ENCODE measurements at regions not wholly inside any gene's neighbourhood (a gene's known extent, or its start where the extent isn't known, plus 50 kb on each side); places are given as distances from the start of the nearest gene placed in this dataset.

DNA sequence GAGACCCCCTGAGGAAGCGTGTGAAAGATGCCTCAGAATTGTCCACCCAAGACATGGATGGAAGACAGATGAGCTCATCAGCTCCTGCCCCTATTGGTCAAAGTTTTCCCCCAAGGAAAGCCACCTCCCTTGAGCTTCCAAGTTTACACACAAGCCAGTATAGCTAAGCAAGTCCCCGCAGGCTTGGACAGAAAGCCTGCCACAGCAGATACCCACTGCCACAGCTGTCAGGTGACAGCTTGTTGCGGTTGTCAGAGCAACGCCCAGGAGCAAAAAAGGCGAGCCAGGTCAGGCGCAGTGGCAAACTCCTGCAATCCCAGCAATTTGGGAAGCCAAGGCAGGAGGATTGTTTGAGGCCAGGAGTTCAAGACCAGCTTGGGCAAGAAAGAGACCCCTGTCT is 60.9 kb upstream of the IFNAR2 start (continued):
- TF ChIP-seq, protein P1, sequence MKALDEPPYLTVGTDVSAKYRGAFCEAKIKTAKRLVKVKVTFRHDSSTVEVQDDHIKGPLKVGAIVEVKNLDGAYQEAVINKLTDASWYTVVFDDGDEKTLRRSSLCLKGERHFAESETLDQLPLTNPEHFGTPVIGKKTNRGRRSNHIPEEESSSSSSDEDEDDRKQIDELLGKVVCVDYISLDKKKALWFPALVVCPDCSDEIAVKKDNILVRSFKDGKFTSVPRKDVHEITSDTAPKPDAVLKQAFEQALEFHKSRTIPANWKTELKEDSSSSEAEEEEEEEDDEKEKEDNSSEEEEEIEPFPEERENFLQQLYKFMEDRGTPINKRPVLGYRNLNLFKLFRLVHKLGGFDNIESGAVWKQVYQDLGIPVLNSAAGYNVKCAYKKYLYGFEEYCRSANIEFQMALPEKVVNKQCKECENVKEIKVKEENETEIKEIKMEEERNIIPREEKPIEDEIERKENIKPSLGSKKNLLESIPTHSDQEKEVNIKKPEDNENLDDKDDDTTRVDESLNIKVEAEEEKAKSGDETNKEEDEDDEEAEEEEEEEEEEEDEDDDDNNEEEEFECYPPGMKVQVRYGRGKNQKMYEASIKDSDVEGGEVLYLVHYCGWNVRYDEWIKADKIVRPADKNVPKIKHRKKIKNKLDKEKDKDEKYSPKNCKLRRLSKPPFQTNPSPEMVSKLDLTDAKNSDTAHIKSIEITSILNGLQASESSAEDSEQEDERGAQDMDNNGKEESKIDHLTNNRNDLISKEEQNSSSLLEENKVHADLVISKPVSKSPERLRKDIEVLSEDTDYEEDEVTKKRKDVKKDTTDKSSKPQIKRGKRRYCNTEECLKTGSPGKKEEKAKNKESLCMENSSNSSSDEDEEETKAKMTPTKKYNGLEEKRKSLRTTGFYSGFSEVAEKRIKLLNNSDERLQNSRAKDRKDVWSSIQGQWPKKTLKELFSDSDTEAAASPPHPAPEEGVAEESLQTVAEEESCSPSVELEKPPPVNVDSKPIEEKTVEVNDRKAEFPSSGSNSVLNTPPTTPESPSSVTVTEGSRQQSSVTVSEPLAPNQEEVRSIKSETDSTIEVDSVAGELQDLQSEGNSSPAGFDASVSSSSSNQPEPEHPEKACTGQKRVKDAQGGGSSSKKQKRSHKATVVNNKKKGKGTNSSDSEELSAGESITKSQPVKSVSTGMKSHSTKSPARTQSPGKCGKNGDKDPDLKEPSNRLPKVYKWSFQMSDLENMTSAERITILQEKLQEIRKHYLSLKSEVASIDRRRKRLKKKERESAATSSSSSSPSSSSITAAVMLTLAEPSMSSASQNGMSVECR (CRISPR knock-in tag; IDR thresholded peaks at IDR 0.05; ENCODE audit: borderline replicate concordance) = no peak
- no peak for TF ChIP-seq ELF4 (CRISPR knock-in tag; IDR thresholded peaks at IDR 0.05; ENCODE audit: low read depth)
- TF ChIP-seq TEAD4 (CRISPR knock-in tag; IDR thresholded peaks at IDR 0.05) = no peak
- TF ChIP-seq EMX1 (CRISPR knock-in tag; IDR thresholded peaks at IDR 0.05) = no peak

DNA sequence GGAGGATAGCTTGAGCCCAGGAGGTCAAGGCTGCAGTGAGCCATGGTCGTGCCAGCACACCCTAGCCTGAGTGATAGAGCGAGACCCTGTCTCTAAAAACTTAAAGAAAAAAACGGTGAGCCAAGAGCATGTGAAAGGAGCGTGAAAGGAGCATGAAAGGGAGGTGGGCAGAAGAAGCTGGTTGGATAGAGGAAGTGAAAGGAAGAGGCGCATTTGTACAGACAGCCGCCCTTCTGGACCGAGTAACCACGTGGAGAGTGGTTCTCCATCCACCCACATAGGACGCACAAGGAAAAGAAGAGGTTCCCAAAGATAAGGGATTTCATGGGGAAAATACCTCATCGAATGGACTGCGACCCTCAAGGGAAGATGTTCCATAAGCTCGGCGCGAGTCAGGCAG is 60.4 kb upstream of the IFNAR2 start:
- no peak overlapping the region for H3K4me3 Mint-ChIP-seq
- H3K27ac Mint-ChIP-seq = no peak overlapping the region
- peaks cover 6% of the 10 kb centered on the region; the same call in 1 of the 2 replicates for H3K27me3 Mint-ChIP-seq (ENCODE audit: low read depth)
- H3K4me1 Mint-ChIP-seq = no peaks in the 10 kb centered on the region
- ChIA-PET CTCF (interaction anchor here (0.5 kb wide), 1 partner anchor 73 kb away, joined by 4 read pairs; no protein-coding TSS in a partner anchor), POLR2A (no interaction called here)
- ATAC-seq (no peak), DNase-seq (ENCODE audit: low spot score) (no peak)
- H3K9me3 Mint-ChIP-seq = peaks cover 3% of the 10 kb centered on the region
- TF ChIP-seq MXD4 (CRISPR knock-in tag; IDR thresholded peaks at IDR 0.05; ENCODE audit: borderline replicate concordance) (no peak), ETV6 (CRISPR knock-in tag; IDR thresholded peaks at IDR 0.05) (no peak), ZNF317 (CRISPR knock-in tag; IDR thresholded peaks at IDR 0.05; ENCODE audit: borderline replicate concordance, low read depth) (no peak)
- TF ChIP-seq, protein P2, sequence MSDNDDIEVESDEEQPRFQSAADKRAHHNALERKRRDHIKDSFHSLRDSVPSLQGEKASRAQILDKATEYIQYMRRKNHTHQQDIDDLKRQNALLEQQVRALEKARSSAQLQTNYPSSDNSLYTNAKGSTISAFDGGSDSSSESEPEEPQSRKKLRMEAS (CRISPR knock-in tag; IDR thresholded peaks at IDR 0.05) = no peak
- no peaks in the 10 kb centered on the region for H3K36me3 Mint-ChIP-seq

DNA sequence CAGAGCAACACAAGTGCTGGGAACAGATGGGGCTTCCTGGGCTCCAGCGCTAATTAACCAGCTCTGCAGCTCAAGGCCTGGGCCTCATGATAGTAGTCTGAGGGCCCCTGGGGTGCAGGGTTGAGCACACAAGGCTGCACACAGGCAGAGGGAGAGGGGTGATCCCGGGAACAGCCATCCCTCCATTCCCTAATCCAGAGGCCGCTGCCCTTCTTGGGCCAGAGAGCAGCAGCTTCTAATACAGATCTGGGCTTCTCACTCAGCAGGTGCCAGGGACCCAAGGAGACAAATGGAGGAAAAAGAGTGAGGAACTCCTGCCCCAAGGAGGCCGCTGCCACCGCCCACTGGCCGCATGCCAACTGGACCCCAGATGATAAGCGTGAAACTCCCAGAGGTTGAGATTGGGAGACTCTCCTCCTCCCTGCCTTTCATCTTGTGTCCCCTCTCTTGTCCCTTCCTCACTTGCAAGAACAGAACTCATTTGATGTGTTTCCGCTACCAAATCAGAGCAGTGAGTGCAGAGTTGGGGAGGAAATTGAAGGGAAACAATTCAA is 58.0 kb upstream of the IFNAR2 start:
- TF ChIP-seq GRHL2 (CRISPR knock-in tag; IDR thresholded peaks at IDR 0.05; ENCODE audit: insufficient replicate concordance, severe bottlenecking) = no peak
- no peak for TF ChIP-seq SMAD3 (CRISPR knock-in tag; IDR thresholded peaks at IDR 0.05; ENCODE audit: borderline replicate concordance)
- TF ChIP-seq IRF2 (CRISPR knock-in tag; IDR thresholded peaks at IDR 0.05; ENCODE audit: borderline replicate concordance, low read depth) = no peak
- TF ChIP-seq CREB1 (CRISPR knock-in tag; IDR thresholded peaks at IDR 0.05) = no peak
- TF ChIP-seq, protein P3, sequence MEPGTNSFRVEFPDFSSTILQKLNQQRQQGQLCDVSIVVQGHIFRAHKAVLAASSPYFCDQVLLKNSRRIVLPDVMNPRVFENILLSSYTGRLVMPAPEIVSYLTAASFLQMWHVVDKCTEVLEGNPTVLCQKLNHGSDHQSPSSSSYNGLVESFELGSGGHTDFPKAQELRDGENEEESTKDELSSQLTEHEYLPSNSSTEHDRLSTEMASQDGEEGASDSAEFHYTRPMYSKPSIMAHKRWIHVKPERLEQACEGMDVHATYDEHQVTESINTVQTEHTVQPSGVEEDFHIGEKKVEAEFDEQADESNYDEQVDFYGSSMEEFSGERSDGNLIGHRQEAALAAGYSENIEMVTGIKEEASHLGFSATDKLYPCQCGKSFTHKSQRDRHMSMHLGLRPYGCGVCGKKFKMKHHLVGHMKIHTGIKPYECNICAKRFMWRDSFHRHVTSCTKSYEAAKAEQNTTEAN (CRISPR knock-in tag; IDR thresholded peaks at IDR 0.05) = no peak
- no peak for TF ChIP-seq JUN (CRISPR knock-in tag; IDR thresholded peaks at IDR 0.05)
- Mint-ChIP-seq H3K9me3 (peaks cover under 1% of the 10 kb centered on the region), H3K4me3 (no peak overlapping the region), H3K36me3 (no peaks in the 10 kb centered on the region), H3K4me1 (no peaks in the 10 kb centered on the region), H3K27me3 (ENCODE audit: low read depth) (peaks cover 6% of the 10 kb centered on the region; the same call in 1 of the 2 replicates), H3K27ac (no peak overlapping the region)
- DNase-seq (ENCODE audit: low spot score) = no peak
- CTCF ChIA-PET = interaction anchor here (1.1 to 1.4 kb wide), 3 partner anchors 28 to 231 kb away, joined by 3 to 4 read pairs (median 3); no protein-coding TSS in a partner anchor
- POLR2A ChIA-PET = no interaction called here
- ATAC-seq = no peak; the same call in 1 of the 2 replicates

DNA sequence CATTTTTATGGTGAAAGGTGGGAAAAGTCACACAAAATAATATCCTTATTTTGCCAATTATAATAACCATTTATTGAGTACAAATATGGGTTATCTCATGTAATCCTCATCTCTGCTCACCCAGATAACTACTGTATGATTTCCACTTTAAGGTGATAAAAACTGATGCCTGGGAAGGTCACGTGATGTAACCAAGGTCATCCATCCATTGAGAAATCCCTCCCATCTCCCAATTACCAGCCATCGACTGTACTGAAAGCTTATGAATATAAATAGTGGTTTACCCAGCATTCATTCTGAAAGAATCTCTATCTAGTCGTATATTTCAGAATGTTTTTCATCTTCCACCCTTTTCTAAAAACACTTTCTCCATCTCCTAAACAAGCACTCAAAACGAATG is 55.0 kb upstream of the IFNAR2 start:
- Mint-ChIP-seq H3K27ac (no peak overlapping the region), H3K9me3 (no peaks in the 10 kb centered on the region), H3K4me3 (no peak overlapping the region), H3K36me3 (no peaks in the 10 kb centered on the region), H3K27me3 (ENCODE audit: low read depth) (no peaks in the 10 kb centered on the region), H3K4me1 (no peaks in the 10 kb centered on the region)
- CTCF ChIA-PET = no interaction called here
- ATAC-seq = no peak
- DNase-seq (ENCODE audit: low spot score) = no peak
- POLR2A ChIA-PET = no interaction called here
- TF ChIP-seq PRRX2 (CRISPR knock-in tag; IDR thresholded peaks at IDR 0.05) (no peak), ATF1 (CRISPR knock-in tag; IDR thresholded peaks at IDR 0.05) (no peak), TEAD1 (CRISPR knock-in tag; IDR thresholded peaks at IDR 0.05) (no peak), ZNF219 (CRISPR knock-in tag; IDR thresholded peaks at IDR 0.05; ENCODE audit: borderline replicate concordance) (no peak), FOXJ3 (CRISPR knock-in tag; IDR thresholded peaks at IDR 0.05; ENCODE audit: borderline replicate concordance) (no peak)
- TF ChIP-seq, protein P4, sequence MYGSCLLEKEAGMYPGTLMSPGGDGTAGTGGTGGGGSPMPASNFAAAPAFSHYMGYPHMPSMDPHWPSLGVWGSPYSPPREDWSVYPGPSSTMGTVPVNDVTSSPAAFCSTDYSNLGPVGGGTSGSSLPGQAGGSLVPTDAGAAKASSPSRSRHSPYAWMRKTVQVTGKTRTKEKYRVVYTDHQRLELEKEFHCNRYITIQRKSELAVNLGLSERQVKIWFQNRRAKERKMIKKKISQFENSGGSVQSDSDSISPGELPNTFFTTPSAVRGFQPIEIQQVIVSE (CRISPR knock-in tag; IDR thresholded peaks at IDR 0.05; ENCODE audit: borderline replicate concordance) = no peak
- TF ChIP-seq, protein P5, sequence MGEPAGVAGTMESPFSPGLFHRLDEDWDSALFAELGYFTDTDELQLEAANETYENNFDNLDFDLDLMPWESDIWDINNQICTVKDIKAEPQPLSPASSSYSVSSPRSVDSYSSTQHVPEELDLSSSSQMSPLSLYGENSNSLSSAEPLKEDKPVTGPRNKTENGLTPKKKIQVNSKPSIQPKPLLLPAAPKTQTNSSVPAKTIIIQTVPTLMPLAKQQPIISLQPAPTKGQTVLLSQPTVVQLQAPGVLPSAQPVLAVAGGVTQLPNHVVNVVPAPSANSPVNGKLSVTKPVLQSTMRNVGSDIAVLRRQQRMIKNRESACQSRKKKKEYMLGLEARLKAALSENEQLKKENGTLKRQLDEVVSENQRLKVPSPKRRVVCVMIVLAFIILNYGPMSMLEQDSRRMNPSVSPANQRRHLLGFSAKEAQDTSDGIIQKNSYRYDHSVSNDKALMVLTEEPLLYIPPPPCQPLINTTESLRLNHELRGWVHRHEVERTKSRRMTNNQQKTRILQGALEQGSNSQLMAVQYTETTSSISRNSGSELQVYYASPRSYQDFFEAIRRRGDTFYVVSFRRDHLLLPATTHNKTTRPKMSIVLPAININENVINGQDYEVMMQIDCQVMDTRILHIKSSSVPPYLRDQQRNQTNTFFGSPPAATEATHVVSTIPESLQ (CRISPR knock-in tag; IDR thresholded peaks at IDR 0.05) = no peak
- TF ChIP-seq, protein P6, sequence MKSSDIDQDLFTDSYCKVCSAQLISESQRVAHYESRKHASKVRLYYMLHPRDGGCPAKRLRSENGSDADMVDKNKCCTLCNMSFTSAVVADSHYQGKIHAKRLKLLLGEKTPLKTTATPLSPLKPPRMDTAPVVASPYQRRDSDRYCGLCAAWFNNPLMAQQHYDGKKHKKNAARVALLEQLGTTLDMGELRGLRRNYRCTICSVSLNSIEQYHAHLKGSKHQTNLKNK (CRISPR knock-in tag; IDR thresholded peaks at IDR 0.05) = no peak
